Neural cell (in vitro differentiated cells): ENCODE measurements at regions not wholly inside any gene's neighbourhood (a gene's known extent, or its start where the extent isn't known, plus 50 kb on each side); places are given as distances from the start of the nearest gene placed in this dataset.
"Not testable (repeated sequence)": the region's sequence is repeated elsewhere in the genome, so short reads cannot be mapped to it uniquely, and the experiment has no call there.

Source experiments
- CTCF ChIP-seq: fragments of 450-650 bp; IDR thresholded peaks from 2 replicates; pipeline ENCODE4 v1.5.1; 2014; ENCODE audit warnings: antibody characterized with exemption, mild to moderate bottlenecking, moderate library complexity; ENCODE audit not compliant: poor library complexity, severe bottlenecking
- EP300 ChIP-seq: fragments of 450-650 bp; conservative IDR thresholded peaks from 2 replicates; pipeline ENCODE4 v1.6.1; 2014; ENCODE audit warnings: antibody characterized with exemption, mild to moderate bottlenecking, moderate library complexity; ENCODE audit not compliant: poor library complexity, severe bottlenecking
- EZH2 ChIP-seq: fragments of 200-600, 300-800 bp; shearing (Covaris generic), sonication (generic); IDR thresholded peaks from 2 replicates; pipeline ENCODE4 v1.6.1; 2014; ENCODE audit warnings: antibody characterized with exemption, low read length, borderline replicate concordance, mild to moderate bottlenecking; ENCODE audit not compliant: insufficient read depth, poor library complexity, severe bottlenecking
- MXI1 ChIP-seq: fragments of 450-650 bp; conservative IDR thresholded peaks from 2 replicates; pipeline ENCODE4 v1.6.1; 2014; ENCODE audit warnings: antibody characterized with exemption, mild to moderate bottlenecking; ENCODE audit not compliant: poor library complexity, severe bottlenecking

- not testable (repeated sequence) for TF ChIP-seq CTCF, EP300, EZH2, MXI1
Observed at GRCh38 chr2:13531735-13532410, 815.1 kb downstream of the TRIB2 start.
